GM06990 (cell line): ENCODE measurements at regions not wholly inside any gene's neighbourhood (a gene's known extent, or its start where the extent isn't known, plus 50 kb on each side); places are given as distances from the start of the nearest gene placed in this dataset.

Experiments
- DNase-seq: peaks from one replicate; pipeline ENCODE4 v3.0.0-alpha.2; 2011; ENCODE audit not compliant: insufficient read length; ENCODE audit errors: extremely low read depth
- H3K27me3 ChIP-seq: replicated peaks from 2 replicates; pipeline ENCODE4 v1.6.0; 2011; ENCODE audit warnings: low read length; ENCODE audit not compliant: control insufficient read depth, insufficient read depth
- H3K36me3 ChIP-seq: 2 replicates; pipeline ENCODE4 v1.5.1; 2011; ENCODE audit warnings: low read length; ENCODE audit not compliant: control insufficient read depth, insufficient read depth
- H3K4me3 ChIP-seq: replicated peaks from 2 replicates; pipeline ENCODE4 v1.5.1; 2011; ENCODE audit warnings: low read depth, mild to moderate bottlenecking, control low read depth, low read length
- CTCF ChIP-seq: IDR thresholded peaks from 2 replicates; pipeline ENCODE4 v1.5.1; 2011; ENCODE audit warnings: low read length, control low read depth, mild to moderate bottlenecking, inconsistent platforms; ENCODE audit not compliant: insufficient read depth, poor library complexity, severe bottlenecking

GRCh38 chrX:95612350-95612749 is 1072.3 kb upstream of the DIAPH2 start:
- TF ChIP-seq CTCF = no peak
- Histone ChIP-seq H3K4me3 (no peak overlapping the region), H3K27me3 (no peaks in the 10 kb centered on the region), H3K36me3 (no peaks in the 10 kb centered on the region)
- no peak for DNase-seq

- no peak for TF ChIP-seq CTCF
- no peak overlapping the region for H3K4me3 ChIP-seq
- H3K36me3 ChIP-seq = no peaks in the 10 kb centered on the region
- no peaks in the 10 kb centered on the region for H3K27me3 ChIP-seq
- no peak for DNase-seq
Observed at GRCh38 chrX:95622200-95622599, 1062.4 kb upstream of the DIAPH2 start.

GRCh38 chrX:95626748-95627147 is 1057.9 kb upstream of the DIAPH2 start:
- no peak for DNase-seq
- no peaks in the 10 kb centered on the region for H3K36me3 ChIP-seq
- H3K4me3 ChIP-seq = no peak overlapping the region
- H3K27me3 ChIP-seq = no peaks in the 10 kb centered on the region
- TF ChIP-seq CTCF = no peak

GRCh38 chrX:95628796-95629195 is 1055.8 kb upstream of the DIAPH2 start:
- no peak for DNase-seq
- no peak for TF ChIP-seq CTCF
- H3K36me3 ChIP-seq = no peaks in the 10 kb centered on the region
- no peaks in the 10 kb centered on the region for H3K27me3 ChIP-seq
- H3K4me3 ChIP-seq = no peak overlapping the region

- no peak for TF ChIP-seq CTCF
- Histone ChIP-seq H3K27me3 (no peaks in the 10 kb centered on the region), H3K36me3 (no peaks in the 10 kb centered on the region), H3K4me3 (no peak overlapping the region)
- DNase-seq = no peak
Observed at GRCh38 chrX:95629737-95630136, 1054.9 kb upstream of the DIAPH2 start.

- no peak for TF ChIP-seq CTCF
- Histone ChIP-seq H3K36me3 (no peaks in the 10 kb centered on the region), H3K4me3 (no peak overlapping the region), H3K27me3 (no peaks in the 10 kb centered on the region)
- no peak for DNase-seq
Observed at GRCh38 chrX:95640226-95640625, 1044.4 kb upstream of the DIAPH2 start.
